M059J (cell line): ENCODE measurements at regions not wholly inside any gene's neighbourhood (a gene's known extent, or its start where the extent isn't known, plus 50 kb on each side); places are given as distances from the start of the nearest gene placed in this dataset.

Source experiments
- DNase-seq: peaks from one replicate; pipeline ENCODE4 v3.0.0-alpha.2; 2012; ENCODE audit warnings: low read depth

- DNase-seq: peak; percentile 16
Measured at GRCh38 chr9:109549386-109549785, 51.3 kb upstream of the PTPN3 start.

GRCh38 chr9:109551651-109552050 is 53.5 kb upstream of the PTPN3 start:
- DNase-seq: no peak

- no peak for DNase-seq
Measured at GRCh38 chr9:109555215-109555614, 57.1 kb upstream of the PTPN3 start.

GRCh38 chr9:109556061-109556460 is 58.0 kb upstream of the PTPN3 start:
- DNase-seq: peak; percentile 23

- no peak for DNase-seq
Measured at GRCh38 chr9:109556786-109557185, 58.7 kb upstream of the PTPN3 start.

- no peak for DNase-seq
Measured at GRCh38 chr9:109557481-109557880, 59.4 kb upstream of the PTPN3 start.

GRCh38 chr9:109558718-109559151 is 60.6 kb upstream of the PTPN3 start:
- DNase-seq: no peak

GRCh38 chr9:109560470-109561132 is 62.5 kb upstream of the PTPN3 start:
- DNase-seq: peak; percentile 28

- DNase-seq: no peak
Measured at GRCh38 chr9:109561137-109561536, 63.0 kb upstream of the PTPN3 start.

- DNase-seq: no peak
Measured at GRCh38 chr9:109568089-109568488, 70.0 kb upstream of the PTPN3 start.

- DNase-seq: no peak
Measured at GRCh38 chr9:109568568-109569210, 70.6 kb upstream of the PTPN3 start.

GRCh38 chr9:109574061-109574882 is 76.2 kb upstream of the PTPN3 start:
- peak; percentile 71 for DNase-seq

GRCh38 chr9:109576762-109577161 is 78.7 kb upstream of the PTPN3 start:
- no peak for DNase-seq

- DNase-seq: no peak
Measured at GRCh38 chr9:109579191-109579948, 81.3 kb upstream of the PTPN3 start.

GRCh38 chr9:109582386-109582785 is 84.3 kb upstream of the PTPN3 start:
- DNase-seq: no peak

GRCh38 chr9:109584205-109584604 is 86.1 kb upstream of the PTPN3 start:
- DNase-seq: no peak

- DNase-seq: no peak
Measured at GRCh38 chr9:109585796-109586195, 87.7 kb upstream of the PTPN3 start.

GRCh38 chr9:109586993-109587392 is 88.9 kb upstream of the PTPN3 start:
- DNase-seq: no peak

GRCh38 chr9:109588415-109588814 is 90.3 kb upstream of the PTPN3 start:
- DNase-seq: no peak

- DNase-seq: peak; percentile 43
Measured at GRCh38 chr9:109590966-109591365, 92.9 kb upstream of the PTPN3 start.

GRCh38 chr9:109591691-109592090 is 93.6 kb upstream of the PTPN3 start:
- DNase-seq: no peak

- no peak for DNase-seq
Measured at GRCh38 chr9:109593612-109594011, 95.5 kb upstream of the PTPN3 start.
